Suppressor macrophage treated with lipopolysaccharide for 1 hour (primary cell): ENCODE measurements at regions not wholly inside any gene's neighbourhood (a gene's known extent, or its start where the extent isn't known, plus 50 kb on each side); places are given as distances from the start of the nearest gene placed in this dataset.

ENCODE experiments used
- DNase-seq, 3 donors: peaks; one replicate each; pipeline ENCODE4 v3.0.0-alpha.2; 2020 to 2022

- DNase-seq: no peak
Observed at GRCh38 chr1:17933501-17933900, 174.1 kb upstream of the IGSF21 start.

DNA sequence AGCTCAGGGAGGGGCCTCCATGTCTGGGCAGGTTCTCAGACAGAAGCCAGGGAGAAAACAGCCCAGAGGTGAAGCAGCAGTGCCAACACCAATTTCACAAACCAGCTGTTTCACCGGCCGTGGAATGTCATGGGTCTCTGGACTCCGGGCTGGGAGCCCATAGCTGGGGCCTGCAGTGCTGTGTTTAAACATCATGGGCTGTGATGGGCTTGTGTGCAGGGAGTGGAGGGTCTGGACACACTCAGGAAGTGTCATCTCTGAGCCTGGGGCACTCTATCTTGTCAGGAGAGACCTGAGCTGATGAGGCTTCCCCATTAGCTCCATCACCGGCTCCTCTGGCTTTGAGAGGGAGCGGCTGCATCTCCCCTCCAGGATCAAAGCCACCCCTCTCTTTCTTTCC, 173.6 kb upstream of the IGSF21 start:
- no peak for DNase-seq

DNA sequence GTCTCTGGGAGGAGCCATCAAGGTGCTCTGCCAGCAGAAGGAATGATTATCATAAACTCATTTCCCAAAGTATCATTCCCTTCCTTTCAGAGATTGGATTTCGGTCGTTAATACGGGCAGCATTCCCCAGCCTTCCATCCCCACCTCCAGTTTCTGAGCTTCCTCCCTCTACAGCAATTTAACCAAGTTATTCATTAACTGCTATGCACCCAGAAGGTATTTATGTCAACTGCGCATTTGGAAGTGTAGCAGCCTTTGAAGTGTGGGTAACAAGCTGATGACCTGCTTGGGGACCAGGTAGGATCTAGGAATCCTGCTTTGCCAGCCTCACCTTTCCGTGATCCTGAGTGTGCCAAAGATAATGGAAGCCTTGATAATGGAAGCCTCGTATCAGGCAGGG, 172.4 kb upstream of the IGSF21 start:
- DNase-seq: no peak

DNA sequence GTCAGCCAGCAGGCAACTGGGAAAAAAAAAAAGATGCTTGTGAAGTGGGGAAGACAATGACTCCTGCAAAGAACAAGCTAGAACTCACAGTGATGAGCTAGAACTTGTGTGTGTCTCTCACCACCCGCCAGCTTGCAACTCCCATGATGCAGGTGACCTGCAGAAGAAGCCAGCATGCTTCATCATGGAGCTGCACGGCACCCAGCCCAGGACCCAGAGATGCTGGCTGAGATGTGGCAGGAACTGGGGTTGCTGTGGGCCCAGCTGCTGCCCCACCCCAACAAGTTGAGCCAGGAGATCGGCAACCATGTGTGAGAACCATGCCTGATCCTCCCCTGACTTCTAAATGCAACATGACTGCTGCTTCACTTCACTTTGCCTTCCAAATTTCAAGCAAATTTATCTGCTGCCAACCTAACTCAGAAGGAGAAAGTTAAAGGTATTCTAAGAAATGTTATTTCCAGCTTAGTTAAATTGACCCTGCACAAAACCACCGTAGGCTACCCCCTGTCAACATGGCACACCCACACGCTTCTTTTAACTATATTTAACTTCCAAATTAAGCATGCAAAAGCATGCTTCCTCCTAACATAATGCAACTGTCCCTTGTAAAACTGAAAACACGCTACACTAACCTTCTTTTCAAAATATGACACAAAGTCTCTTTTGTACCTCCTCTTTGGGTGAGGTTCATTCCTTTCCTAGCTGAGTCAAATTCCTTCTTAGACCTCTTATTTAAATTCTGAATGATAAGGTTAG, 166.0 kb upstream of the IGSF21 start:
- DNase-seq: no peak

DNA sequence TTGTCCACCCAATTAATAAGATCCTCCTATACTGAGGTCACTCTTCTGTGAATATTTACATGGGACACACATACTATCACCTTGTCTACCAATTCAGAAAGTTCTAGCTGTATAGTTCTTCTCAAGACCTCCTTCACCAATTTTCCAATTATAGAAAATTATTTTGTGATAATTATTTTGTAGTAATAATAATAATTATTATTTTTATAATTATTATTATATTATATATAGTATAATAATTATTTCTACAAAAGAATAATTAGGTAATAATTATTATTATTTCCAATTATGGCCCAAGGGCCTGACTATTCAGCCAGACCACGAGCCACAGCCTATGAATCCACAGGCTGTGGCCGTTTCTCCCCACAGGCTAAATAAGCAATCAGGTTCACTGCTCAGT, 164.1 kb upstream of the IGSF21 start:
- DNase-seq: no peak

GRCh38 chr1:17944646-17945045, 163.0 kb upstream of the IGSF21 start:
- DNase-seq: no peak

DNA sequence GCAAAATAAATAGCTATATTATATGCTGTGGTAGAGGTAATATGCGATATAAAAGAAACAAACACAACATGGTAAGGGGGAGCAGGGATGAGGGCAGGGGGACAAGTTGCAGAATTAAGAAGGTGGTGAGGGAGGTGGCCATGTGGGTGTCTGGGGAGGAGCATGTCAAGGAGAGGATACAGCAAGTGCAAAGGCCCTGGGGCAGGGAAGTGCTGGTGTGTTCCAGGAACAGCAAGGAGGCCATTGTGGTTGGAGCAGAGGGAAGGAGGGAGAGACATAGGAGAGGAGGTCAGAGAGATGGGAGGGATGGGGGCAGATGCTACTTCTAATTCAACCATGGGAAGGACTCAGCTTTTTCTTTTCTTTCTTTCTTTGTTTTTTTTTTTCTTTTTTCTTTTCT, 161.2 kb upstream of the IGSF21 start:
- no peak for DNase-seq

DNA sequence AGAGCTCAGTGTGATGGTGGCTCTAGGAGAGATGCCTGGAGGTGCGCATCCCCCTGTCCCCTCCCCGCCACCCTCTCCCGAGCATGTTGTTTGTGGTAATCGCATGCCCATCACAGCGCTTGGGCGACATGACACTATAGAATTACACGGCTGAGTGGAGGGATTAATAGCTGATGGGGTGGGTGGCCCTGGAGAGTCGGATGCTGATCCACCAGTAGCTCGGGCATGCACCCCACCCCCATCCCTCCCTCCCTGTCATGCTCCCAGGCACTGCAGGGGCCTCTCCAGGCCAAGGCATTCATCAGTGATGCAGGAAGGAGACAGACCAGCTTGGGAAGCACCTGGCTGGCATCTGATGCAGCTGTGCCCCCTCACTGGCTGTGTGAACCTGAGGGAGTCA, 159.0 kb upstream of the IGSF21 start:
- DNase-seq: no peak

DNA sequence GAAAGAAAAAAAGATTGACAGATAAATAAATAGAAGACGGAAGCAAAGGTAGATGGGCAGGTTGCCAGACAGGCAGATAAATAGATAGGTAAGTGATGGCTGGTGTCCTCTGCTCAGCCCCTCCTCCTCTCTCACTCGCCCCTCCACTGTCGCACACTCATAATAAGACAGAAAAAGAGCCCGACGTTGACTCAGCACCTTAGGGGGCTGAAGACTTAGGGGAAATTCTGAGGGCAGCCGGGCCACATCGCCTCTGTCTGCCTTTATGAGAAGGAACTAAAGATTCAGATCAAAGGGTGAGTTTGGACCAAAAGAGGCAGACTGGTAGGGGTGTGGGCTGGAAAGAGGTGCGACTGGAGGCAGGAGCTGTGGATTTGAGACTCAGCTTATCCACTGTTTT, 158.1 kb upstream of the IGSF21 start:
- no peak for DNase-seq

DNA sequence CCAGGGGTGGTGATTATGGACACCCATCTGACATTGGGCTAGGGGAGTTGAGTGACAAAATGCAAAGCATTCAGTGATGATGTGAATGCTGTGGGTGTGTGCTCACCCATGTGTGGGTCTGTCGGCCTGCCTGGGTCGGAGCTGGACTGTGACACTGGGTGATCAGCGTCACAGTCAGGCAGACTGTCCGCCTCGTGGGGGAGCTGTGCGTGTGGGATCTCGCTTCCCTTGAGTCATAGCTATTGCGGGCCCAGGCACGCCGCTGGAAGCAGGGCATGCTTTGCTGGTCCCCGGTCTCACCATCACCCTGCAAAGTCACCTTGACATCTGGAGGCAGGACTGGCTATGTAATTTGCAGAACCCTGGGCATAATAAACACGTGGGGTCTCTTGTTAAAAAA, 156.9 kb upstream of the IGSF21 start:
- no peak for DNase-seq

DNA sequence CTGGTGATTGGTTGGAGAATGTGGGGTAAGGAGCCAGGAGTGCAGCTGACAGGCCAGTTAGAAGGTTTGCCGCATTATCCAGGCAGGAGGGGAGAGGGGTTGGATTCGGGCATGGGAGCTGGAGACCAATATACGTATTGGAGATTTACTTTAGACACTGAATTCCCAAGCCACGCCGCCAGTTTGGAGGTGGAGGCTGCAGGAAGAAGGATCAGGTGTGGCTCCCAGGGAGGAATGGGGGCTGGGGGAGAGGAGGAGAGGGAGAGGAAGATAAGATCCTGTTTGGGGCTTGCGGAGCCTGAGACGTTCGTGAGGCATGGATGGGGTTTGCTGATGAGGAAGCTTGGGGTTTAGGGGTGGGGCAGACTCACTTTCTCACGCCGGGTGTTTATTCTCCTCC, 155.1 kb upstream of the IGSF21 start:
- no peak for DNase-seq

DNA sequence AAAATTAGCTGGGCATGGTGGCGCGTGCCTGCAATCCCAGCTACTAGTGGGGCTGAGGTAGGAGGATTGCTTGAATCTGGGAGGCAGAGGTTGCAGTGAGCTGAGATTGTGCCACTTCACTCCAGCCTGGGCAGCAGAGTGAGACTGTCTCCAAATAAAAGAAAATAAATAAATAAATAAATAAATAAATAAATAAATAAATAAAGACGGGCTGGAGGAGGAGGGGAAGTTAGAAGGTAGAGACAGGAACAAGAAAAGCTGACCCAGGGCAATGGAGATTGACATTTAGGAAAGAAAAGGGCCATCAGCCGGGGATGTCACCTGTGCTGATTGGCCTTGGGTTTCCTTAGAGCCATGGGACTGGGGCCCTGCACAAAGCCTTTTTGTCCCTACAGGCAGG, 153.7 kb upstream of the IGSF21 start:
- no peak for DNase-seq

DNA sequence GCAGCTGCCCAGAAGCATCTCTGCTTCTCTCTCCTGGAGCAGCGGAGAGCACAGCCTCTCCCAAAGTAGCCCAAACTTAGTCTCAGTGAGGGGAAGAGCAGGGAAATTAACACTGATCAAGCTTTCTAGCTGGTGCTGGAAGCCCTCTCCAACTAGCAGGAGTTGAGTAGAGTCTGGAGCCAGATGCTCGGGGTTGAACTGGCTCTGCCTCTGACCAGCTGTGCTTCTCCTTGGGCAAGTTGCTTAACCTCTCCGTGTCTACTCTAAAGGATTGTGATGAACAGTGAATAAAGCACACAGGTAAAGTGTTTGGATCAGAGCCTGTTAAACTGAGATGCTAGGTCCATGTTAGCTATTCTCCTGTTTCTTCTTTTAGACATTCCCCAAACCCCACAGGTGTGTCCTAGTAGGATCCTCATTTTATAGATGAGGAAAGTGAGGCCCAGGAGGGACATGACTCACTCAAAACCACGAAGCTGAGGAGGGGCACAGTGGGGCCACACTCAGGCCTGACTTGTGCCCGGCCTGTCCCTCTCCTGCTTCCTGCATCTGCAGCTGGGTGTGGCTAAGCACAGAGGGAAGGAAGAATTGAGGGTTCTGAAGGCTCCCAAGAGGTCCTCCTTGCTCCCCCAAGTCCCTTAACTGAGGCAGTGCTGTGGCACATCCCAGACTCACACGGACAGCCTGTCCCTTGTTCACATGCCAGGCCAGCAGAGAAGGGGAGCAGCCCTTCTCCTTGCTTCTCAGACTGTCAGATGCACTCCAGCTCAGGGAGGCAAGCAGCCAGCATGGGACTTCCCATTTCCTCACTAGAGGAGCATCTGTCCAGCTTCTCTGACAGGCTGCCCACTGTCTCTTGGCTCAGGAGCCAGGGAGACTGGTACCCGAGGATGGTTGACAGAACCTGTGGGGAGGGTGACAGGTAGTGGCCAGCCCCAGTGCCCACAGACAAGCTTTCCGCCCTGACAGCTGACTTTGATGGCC, 152.0 kb upstream of the IGSF21 start:
- no peak for DNase-seq

- no peak for DNase-seq
Observed at GRCh38 chr1:17957588-17958267, 149.9 kb upstream of the IGSF21 start.

DNA sequence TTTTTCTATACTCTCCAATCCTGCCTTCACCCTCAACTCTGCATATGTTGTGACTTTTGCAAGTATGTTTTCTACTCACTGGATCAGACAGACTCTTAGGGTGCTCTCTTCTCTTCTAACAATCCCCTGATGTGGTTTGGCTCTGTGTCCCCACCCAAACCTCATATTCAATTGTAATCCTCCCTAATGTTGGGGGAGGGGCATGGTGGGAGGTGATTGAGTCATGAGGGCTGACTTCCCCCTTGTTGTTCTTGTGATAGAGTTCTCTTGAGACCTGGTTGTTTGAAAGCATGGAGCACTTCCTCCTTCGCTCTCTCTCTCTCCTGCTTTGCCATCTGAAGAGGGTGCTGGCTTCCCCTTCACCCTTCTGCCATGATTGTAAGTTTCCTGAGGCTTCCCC, 148.9 kb upstream of the IGSF21 start:
- peak in 2 of 3 donors; percentile 14 to 16 for DNase-seq

- DNase-seq: no peak
Observed at GRCh38 chr1:17963513-17963912, 144.1 kb upstream of the IGSF21 start.

DNA sequence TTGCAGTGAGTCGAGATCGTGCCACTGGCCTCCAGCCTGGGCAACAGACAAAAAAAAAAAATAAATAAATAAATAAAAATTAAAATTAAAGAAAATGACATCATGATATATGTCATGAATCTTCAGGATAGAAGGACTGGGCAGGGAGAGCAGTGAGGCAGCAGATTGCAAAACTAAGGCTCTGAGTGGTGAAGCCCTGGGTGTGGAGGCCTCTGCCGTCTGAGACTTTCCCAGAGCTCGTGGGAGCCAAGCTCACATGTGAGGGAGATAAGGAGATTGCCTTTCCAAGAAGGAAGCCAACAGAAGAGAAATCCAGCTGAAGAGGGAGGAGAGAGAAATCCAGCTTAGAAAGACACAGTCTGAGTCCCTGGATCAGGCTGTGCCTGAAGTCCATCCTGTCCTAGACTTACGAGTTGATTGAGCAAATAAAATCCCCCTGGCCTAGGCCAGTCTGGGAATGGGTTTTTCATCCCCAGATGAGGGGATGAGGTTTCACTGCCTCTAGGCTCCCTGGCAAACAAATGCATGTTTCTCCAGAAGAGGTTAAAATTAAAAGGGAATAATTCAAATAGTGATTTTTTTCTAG, 142.0 kb upstream of the IGSF21 start:
- no peak for DNase-seq

DNA sequence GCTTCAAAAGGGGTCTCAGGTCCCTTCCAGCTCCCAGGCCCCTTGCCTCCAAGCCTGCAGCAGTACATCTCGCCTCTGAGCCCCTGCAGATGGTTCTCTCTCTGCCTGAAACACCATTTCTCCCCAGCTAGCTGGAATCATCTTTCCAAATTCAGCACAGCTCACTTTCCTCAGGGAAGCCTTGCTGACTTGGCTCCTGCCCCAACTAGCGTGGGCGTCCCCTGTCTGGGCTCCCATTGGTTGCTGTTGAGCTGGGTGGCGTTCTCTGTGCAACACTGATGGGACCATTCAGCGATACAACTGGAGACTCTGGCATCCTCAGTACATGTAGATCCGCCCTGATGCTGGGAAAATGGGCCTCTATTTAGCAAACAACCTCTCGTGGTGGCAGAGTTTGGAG, 141.3 kb upstream of the IGSF21 start:
- DNase-seq: no peak

DNA sequence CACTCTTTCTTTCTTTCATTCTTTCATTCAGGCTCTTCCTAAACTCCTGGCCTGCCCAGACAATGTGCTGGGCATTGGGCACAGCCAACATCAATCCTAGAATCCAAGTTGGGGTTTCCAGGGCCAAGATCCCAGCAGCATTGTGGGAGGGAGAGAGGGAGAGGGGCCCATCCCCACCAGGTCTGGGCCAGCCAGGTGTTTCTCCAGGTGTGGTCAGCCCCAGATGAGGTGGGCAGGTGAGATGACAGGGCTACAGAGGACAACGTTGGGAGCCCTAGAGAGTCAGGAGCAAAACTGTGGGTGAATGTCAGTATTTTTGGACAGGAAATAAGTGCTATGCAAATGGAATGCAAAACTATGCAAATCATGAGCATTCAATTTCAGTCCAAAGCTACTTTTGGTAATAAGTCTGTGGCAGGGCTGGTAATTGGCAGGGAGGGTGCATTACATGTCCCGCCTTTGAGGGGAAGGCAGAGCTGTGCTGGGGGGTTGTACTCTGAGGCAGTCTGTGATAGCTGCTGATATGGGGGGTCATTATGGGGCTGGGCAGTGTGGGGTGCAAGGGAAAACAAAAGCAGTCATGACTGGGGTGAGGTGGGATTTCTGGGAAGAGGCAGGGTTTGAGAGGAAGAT, 139.9 kb upstream of the IGSF21 start:
- DNase-seq: no peak

- DNase-seq: no peak
Observed at GRCh38 chr1:17970757-17971156, 136.8 kb upstream of the IGSF21 start.

- no peak for DNase-seq
Observed at GRCh38 chr1:17973694-17974093, 133.9 kb upstream of the IGSF21 start.

DNA sequence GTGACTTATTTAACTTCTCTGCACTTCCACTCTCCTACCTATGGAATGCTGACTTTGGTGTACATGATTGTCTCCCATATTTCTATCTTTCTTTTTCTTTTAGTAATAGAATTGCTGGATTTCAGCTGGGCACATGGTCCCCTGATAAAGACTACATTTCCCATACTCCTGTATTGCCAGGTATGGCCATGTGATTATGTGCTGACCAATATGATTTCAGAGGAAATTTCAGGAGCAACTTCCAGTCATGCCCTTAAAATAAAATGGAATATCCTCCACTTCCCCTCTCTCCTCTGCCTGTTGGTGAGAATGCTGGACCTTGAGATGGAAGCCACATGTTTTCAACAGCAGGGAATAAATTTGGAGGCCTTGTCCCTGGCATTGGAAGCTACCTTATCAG, 130.7 kb upstream of the IGSF21 start:
- no peak for DNase-seq

DNA sequence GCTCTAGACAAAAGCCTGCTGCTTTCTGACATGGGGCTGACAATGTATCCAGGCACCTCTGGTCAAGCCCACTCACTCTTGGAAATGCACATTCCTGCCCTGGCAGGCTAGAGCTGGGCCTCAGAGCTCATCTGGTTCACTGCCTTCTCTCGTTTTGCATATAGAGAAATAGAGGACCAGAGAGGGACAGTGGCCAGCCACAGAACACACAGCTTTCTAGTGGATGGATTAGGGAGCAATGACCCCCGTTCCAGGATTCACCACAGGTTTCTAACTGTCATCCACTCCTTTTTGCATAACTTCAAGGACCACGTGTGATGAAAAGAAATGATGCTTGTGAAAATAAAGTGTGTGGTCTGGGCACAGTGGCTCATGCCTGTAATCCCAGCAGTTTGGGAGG, 129.6 kb upstream of the IGSF21 start:
- DNase-seq: no peak
